CD4-positive, alpha-beta T cell treated with Interleukin-1 beta for 1 hour (primary cell): ENCODE measurements at regions not wholly inside any gene's neighbourhood (a gene's known extent, or its start where the extent isn't known, plus 50 kb on each side); places are given as distances from the start of the nearest gene placed in this dataset.
"Not testable (repeated sequence)": the region's sequence is repeated elsewhere in the genome, so short reads cannot be mapped to it uniquely, and the experiment has no call there.

Source experiments
- DNase-seq, 2 donors: peaks; one replicate each; pipeline ENCODE4 v3.0.0-alpha.2; 2020 to 2022

DNA sequence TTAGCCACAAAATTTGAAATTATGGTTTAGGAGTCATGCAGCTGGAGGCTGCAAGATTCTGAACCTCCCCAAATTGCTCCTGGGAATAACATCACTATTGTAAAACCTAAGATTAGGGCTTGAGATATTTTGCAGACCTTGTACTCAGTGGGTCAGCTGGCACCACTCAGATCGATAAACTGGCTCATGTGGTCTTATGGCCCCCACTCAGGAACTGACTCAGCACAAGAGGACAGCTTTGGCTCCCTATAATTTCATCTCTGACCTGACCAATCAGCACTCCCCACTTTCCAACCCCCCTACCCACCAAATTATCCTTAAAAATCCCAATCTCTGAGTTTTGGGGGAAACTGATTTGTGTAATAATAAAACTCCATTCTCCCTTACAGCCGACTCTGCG is 161.6 kb downstream of the BRMS1L start:
- DNase-seq: no peak

DNA sequence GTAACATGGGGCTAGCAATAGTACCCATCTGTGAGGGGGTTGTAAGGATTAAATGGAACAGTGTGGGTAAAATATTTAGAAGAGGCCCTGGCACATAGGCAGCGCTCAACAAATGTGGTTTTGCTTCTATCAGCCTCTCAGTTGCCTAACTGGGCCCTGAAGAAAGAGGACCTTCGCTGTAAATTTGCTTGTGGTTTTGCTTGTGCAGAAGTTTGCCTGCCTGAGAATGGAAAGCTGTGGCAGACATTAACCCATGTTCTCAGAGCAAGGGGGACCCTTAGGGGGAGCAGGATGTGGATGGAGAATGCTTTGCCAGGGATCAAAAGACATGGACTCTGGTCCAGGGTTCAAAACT is 160.1 kb downstream of the BRMS1L start:
- no peak for DNase-seq

DNA sequence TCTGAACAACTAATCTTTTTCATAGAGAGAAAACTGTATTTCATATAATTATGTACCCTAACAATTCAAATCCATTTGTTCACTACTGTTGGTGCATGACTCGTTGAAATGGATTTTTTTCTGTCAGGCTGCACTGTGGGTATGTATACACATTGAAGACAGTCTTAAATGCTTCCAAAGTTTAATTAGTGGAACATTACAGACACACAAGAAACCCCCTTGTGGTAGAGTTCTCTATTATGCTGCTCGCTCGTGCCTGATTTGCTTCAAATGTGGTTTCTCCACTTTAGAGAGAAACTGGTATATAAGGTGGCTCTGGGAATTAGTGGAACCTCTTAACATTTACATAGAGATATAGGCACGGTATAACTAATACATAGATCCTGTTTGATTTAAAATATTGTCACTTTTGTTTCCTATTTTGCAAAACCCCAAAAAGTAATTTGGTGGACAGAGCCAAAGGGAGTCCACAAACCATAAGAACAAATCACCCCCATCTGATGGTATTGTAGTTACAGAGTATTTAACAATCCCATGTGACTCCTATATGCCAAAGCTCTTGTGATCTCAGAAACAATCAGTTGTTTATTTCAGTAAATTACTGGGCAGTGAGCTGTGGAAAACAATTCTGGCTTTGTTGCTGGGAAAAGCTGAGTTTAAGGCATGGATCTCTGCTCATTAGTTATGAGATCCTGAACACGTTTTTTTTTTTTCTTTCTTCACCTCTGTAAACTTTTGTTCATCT is 159.5 kb downstream of the BRMS1L start:
- no peak for DNase-seq

DNA sequence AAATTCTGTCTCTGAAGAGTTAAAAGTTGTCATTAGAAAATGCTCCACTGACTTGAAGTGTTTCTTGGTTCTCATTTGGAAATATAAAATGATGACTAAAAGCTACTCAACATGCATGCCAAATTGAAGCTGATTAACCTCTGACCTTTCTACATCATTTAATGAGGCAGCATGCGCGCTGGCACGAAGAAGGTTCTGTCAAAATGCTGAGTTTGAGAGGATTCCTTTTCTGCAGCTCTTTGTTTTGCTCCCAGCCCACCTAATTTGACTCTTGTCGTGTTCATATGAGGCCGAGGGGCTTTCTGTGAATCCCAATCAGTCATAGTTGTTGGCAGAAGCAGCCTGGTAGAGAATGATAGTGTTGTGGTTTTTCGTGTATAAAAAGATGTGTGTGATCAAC is 153.4 kb downstream of the BRMS1L start:
- DNase-seq: no peak

DNA sequence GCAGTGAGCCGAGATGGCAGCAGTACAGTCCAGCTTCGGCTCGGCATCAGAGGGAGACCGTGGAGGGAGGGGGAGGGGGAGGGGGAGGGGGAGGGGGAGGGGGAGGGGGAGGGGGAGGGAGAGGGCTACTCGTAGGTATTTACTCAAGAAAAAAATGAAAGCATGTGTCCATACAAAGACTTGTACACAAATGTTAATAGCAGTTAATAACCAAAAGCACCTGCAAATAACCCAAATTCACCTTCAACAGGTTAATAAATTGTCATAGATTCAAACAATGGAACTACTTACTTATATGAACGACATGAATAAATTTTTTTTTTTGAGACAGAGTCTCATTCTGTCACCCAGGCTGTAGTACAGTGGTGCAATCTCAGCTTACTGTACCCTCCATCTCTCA is 152.4 kb downstream of the BRMS1L start:
- no peak for DNase-seq

DNA sequence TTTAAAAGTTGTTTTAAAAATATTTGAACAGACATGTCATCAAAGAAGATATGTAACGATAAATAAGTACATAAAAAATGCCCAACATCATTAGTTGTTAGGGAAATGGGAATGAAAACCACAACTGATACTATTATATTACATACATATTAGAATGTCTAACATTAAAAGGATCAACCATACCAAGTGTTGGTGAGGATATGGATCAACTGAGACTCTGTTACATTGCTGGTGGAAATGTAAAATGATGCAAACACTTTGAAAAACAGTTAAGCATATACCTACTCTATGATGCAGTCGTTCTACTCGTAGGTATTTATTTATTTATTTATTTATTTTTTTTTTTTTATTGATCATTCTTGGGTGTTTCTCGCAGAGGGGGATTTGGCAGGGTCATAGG is 149.7 kb downstream of the BRMS1L start:
- DNase-seq: no peak

DNA sequence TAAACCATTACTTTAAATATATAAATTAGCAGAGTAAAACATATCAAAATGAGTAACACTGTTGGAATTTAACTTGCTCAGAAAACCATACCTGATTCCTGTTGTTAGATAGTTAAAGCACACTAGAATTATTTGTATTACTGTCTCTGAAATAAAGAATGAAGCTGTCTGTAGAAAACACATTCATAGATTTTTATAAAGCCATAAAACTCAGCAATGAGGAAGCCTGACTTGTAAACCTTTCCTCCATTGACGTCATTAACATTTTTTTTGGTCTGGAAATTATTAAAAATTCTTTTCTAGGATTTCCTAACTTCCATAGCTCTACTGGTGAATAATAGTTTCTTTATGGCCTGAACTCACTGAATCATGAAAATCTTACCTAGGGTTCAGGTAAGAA is 147.6 kb downstream of the BRMS1L start:
- no peak for DNase-seq

DNA sequence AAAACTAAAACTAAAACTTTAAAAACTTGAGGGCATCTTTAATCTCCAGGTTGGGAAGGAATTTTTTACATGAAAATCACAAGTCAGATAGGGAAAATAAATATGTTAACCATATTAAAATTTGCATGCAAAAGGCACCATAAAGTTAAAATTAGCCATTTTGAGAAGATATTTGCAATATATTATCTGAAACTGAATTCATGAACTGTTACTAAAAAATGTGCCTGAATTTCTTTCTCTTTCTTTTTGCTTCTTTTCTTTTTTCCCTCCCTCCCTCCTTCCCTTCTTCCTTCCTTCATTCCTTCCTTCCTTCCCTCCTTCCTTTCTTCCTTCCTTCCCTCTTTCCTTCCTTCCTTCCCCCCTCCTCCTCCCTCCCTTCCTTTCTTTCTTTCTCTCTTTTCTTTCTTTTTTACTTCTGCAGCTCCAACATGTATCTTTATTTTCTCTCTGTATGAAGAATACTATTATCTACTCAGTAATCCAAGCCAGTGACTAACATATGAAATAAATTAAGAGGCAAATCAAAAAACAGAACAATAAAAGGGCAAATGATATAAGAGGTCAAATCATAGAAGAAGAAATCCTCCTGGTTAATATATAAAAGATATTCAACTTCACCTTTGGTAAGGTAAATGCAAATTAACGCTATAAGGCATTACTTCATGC is 146.0 kb downstream of the BRMS1L start:
- no peak for DNase-seq

DNA sequence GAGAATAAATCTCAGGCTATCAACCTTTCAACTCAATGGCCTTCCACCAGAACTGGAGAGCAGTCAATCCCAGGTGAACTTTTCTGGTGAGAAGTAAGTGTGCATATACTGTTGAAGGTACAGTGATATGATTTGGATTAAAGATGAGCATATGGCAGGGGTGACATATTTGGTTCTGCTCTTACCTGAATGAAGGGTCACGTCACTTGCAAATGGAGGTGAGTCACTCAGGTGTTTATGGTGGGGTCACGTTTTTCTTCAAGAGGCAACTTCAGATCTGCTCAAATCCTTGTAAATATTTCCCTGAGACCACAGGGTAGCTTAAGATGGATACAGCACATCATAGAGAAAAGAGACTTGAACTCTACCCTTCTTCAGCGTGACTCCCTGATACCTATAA is 143.2 kb downstream of the BRMS1L start:
- no peak for DNase-seq

DNA sequence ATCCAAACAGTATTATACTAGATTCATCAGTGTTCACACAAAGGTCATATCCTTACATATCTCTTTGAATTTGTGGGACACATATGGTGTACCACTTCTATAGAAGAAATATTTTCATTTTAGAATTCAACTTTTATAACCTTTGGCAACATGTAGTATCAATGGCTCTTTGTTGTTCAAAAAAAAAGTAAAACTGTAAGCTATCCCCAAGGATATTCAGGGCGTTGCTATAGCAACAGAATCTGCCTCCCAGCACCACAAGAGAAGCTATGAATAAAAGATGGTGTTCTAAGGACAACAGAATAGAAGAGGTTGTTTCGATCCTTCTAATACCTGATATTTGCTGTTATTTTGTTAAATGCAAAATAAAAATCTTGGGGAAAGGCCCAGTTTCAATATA is 139.3 kb downstream of the BRMS1L start:
- DNase-seq: no peak

DNA sequence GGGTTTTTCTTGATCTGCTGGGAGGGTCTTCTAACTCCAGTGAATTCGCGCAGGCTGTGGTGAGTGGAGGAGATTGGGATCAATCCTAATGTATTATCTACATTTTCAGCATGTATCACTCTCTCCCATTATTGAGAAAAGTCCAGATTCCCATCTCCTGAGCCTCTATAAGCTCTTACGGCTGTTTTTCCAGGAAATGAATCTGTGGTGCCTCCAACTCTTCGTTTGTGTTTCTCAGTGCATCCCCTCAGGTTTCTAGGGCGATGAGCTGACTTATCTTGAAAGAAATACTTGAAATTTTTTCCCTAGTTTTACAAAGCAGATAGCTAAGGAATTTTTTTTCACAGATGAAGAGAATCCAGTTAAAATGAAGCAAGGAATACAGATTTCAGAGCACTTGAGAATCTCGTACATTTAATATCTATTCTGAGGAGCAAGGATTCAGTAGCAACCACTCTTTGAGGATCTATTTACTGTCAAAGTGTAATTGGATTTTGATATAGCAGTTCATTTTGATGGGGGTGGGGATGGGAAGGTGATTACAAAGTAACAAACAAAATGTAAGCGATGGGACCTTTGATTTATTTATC is 138.7 kb downstream of the BRMS1L start:
- DNase-seq: no peak

DNA sequence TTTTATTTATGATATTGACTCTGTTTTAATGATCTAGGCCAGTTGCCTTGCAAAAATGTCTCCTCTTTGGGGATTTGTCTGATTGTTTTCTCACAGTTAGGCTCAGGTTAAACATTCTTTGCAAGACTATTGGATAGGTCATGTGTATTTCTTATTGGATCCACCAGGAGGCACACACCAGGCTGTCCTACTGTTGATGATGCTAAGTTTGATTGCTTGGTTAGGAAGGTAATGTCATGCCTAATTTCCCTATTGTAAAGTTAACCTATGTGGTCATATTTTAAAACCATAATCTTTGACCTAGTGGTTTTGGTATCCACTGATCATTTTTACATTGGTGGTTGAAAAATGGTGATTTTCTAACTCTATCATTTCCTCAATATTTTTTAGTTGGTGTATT is 137.1 kb downstream of the BRMS1L start:
- DNase-seq: no peak

DNA sequence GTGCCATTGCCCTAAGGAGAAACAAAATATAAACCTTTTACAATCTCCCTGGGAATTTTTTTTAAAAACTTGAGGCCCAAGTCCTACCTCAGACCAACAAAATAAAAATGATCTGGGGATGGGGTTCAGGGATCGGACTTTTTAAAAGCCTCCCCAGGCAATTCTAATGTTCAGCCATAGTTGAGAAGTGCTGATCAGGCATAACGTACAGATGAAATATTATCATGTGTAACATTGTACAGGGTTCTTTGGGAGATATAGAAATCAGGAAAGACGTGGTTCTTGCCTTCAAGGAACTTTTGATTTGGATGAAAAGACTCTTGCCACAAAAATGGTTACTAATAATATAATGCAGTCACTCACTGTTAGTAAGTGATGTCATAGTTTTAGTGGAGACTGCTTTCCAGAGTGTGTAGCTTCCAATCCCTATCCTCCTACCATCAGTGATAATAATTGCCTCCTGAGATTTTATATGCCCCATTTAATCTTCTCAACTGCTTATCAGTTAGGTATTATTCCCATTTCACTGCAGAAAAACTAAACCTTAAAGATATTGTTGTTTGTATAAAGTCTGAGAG is 135.6 kb downstream of the BRMS1L start:
- no peak for DNase-seq

DNA sequence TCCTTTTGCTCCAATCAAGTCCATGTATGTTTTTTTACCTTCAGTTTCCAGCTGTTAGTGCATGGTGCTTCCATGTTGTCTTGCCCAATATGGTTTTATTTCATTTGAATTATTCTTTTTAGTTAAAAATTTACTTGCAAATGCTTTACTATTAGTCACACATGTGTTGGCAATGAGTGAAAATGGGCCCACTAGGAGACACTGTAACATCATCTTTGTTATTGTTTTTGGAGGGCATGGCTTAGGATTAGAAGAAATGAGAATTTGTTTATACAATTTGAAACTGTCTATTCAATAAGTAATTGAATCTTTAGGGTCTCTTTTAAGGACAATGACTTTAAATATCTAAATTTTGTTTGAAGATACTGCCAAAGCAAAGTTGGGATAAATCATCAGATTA is 133.7 kb downstream of the BRMS1L start:
- DNase-seq: no peak

DNA sequence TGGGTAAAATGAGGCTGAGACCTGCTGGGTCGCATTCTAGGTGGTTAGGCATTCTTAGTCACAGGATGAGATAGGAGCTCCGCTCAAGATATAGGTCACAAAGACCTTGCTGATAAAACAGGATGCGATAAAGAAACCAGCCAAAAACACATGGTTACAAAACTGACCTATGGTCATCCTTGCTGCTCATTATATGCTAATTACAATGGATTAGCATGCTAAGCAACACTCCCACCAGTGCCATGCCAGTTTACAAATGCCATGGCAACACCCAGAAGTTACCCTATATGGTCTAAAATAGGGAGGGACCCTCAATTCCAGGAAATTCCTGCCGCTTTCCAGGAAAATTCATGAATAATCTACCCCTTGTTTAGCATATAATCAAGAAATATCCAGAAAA is 132.4 kb downstream of the BRMS1L start:
- DNase-seq: no peak

DNA sequence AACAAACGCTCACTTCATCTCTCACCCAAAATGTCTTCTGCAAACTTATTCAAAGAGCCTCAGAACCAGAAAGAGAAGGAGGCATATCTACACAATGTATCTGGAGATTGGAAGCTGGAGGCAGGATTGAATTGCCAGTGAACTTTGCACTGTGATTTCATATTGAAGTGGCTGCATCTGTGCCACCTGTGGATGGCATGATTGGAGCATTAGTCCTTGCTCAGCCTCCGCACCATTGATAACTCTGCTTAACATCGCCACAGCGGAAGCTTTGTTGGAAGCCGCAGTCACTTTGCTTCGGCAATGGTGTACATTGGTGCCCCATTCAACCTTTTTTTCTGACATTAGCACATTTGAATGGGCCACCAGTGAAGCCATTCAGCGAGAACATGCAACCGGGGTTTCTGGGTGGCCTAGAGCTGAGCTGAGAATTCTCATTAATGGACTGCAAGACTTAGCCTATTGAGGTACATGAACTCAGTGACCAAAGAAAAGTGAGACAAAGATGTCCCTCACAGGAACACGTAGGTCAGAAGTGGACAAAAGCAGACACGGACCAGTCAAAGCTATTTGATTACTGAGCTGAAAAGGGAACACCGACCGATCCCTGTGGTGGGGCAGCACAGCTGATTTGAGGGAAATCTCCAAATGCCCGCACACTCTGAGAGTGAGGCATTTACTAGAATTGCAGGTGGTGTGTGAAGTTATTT is 130.4 kb downstream of the BRMS1L start:
- no peak for DNase-seq

DNA sequence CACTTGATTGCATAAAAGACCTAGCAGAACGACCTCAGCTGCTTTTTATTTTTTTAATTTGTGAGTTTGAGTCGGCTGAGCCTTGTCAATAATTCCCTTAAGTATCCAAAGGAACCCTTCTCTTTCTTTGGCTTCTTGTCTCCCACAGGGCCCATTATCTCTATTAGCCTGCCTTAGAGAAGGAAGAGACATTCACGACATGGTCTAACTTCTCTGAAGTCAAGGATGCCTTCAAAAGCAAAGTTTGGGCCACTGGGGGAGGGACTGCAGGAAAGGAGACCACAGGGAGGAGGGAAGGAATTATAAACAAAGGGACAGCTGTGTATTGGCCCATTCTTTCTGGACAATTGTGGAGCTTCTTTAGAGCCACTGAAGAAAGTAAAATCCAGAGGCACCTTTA is 126.4 kb downstream of the BRMS1L start:
- DNase-seq: no peak

DNA sequence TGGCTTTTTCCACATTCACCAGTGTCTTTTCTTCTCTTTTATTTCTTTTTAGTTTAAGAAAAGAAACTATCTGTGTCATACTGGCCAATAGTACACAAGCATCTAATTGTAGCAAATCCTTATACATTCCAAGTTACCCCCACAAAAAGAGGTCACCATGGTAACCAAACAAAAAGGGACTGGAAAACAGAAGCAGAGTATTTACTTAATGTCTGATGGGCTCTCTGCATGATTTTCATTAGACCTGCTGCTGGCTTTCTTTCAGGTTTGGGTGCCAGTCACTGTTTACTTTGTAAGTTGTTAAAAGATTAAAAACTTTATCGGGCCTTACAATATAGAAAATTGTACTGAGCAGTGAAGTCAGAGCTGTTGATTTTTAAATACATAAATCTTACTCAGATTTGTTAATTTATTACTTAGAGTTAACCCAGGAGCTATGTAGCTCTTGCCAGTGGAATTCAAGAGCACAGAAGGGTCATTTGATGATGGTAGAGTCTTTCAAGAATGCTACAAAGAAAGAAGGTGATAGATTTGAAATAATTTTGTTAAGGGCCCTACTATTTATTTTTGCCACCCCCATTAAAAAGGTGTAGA is 123.9 kb downstream of the BRMS1L start:
- DNase-seq: no peak

DNA sequence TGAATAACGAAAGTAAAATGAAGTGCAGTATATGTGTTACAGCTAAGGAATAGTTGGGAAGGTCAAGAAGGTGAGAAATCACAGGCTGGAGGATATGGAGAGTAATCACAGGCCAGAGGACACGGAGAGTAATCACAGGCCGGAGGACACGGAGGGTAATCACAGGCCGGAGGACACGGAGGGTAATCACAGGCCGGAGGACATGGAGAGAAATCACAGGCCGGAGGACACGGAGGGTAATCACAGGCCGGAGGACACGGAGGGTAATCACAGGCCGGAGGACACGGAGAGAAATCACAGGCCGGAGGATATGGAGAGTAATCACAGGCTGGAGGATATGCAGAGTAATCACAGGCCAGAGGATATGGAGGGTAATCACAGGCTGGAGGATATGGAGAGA is 121.8 kb downstream of the BRMS1L start:
- not testable (repeated sequence) for DNase-seq

DNA sequence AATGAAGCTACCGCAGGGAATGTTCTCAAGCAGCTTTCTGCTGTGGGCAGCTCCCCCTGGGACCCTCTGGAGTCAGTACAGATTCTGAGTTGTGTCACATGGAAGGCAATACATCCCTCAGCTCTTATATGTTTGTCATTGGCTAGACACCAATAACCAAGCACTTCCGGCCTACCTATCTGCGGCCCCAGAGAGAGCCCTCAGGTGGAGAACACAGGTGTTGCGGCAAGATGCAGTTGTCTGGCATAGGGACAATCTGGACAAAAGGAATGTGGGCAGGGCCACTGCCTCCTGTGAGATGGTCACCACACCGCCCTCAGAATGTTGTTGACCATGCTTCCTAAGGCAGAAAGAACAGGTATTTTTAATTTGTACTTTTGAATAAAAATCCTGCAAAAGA is 118.7 kb downstream of the BRMS1L start:
- no peak for DNase-seq

DNA sequence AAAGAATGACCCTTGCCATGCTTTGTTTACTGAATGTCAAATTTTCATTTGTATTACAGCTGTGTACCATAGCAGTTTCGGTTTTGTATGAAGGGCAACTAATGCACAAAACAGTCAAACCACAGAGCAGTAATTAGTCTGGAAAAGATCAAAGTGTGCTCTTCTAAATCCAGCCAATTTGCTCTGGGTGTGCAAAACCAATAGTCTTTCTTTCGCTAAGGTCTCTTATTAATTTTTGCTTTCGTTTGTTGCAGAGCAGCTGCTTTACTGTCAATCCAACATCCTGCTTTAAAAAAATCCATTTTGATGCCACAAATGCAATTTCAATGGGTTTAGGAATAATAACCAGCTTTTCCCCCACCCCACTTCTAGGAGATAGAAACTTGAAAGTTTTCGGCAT is 114.2 kb downstream of the BRMS1L start:
- no peak for DNase-seq

DNA sequence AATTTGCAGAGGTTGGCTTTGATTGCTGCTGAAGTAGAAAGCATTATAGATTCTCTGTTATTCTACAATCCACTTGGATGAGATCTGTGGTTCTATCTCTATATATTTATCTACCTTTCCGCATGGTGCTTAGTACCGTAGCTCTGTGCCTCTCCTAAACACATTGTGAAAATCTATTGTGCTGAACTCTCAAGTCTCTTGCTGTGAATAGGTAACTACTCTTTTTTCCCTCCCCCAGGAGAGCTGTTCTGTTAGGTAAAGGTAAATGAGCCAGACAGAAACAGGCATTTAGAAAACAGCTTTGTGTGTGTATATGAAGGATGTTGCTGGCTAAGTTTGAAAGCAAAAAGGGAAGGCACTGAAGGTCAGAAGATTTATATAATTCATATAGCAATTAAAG is 112.6 kb downstream of the BRMS1L start:
- DNase-seq: no peak

DNA sequence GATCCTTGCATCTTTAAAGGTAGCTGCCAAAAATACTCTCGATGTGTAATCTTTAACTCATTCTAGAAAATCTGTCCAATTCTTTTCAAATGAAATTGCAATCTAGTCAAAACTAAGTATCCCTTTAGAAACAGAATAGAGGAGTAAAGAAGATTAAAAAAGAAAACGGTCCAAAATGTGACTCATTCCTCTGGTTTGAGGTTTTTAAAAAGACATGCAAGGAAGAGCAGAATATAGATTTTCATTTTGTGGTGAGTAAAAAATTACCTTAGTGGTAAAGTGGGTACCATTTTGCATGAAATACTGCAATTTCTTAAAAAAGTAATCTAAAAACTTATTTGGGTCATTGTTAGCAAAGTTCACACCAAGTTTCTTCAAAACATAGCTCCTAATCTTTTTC is 108.4 kb downstream of the BRMS1L start:
- DNase-seq: no peak
